ENCODE measurements at regions not wholly inside any gene's neighbourhood (a gene's known extent, or its start where the extent isn't known, plus 50 kb on each side); places are given as distances from the start of the nearest gene placed in this dataset.

DNA sequence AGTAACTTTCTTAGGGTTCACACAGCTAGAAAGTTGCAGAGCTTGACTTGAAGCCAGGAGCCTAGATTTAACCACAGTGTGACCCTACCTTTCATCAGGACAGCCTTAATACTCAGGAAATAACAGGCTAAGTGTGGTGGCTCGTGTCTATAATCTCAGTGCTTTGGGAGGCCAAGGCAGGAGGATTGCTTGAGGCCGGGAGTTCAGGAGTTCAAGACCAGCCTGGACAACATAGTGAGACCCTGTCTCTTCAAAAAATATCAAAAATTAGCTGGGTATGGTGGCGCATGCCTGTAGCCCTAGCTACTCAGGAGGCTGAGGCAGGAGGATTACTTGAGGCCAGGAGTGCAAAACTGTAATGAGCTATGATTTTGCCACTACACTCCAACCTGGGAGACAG is 681.1 kb downstream of the MAT2B start:
- no peak for TF ChIP-seq EZH2 (IDR thresholded peaks at IDR 0.05; ENCODE audit: low read length)
- TF ChIP-seq, protein P1, sequence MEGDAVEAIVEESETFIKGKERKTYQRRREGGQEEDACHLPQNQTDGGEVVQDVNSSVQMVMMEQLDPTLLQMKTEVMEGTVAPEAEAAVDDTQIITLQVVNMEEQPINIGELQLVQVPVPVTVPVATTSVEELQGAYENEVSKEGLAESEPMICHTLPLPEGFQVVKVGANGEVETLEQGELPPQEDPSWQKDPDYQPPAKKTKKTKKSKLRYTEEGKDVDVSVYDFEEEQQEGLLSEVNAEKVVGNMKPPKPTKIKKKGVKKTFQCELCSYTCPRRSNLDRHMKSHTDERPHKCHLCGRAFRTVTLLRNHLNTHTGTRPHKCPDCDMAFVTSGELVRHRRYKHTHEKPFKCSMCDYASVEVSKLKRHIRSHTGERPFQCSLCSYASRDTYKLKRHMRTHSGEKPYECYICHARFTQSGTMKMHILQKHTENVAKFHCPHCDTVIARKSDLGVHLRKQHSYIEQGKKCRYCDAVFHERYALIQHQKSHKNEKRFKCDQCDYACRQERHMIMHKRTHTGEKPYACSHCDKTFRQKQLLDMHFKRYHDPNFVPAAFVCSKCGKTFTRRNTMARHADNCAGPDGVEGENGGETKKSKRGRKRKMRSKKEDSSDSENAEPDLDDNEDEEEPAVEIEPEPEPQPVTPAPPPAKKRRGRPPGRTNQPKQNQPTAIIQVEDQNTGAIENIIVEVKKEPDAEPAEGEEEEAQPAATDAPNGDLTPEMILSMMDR (optimal IDR thresholded peaks at IDR 0.05 in 1 of 3, IDR thresholded peaks at IDR 0.05 in 1 of 3, conservative IDR thresholded peaks at IDR 0.05 in 1 of 3; ENCODE audit: extremely low read depth in 1 of 3, insufficient read depth in 2 of 3, low read length in 3 of 3), result no peak

Measured in keratinocyte (primary cell).